MM.1S (cell line): ENCODE measurements at regions not wholly inside any gene's neighbourhood (a gene's known extent, or its start where the extent isn't known, plus 50 kb on each side); places are given as distances from the start of the nearest gene placed in this dataset.

Experiments
- DNase-seq: peaks from one replicate; pipeline ENCODE4 v3.0.0-alpha.2; 2015
- H2AFZ ChIP-seq: fragments of 300-600 bp; sonication (generic); 2 replicates; pipeline ENCODE4 v1.6.0; 2016; ENCODE audit warnings: antibody characterized with exemption, low read length
- H3F3A ChIP-seq: fragments of 300-600 bp; sonication (generic); 2 replicates; pipeline ENCODE4 v1.6.1; 2016; ENCODE audit warnings: mild to moderate bottlenecking, antibody characterized with exemption, low read length, moderate library complexity, mixed read lengths; ENCODE audit not compliant: insufficient read depth
- H3K27ac ChIP-seq: fragments of 300-600 bp; sonication (generic); 2 replicates; pipeline ENCODE4 v1.5.1; 2016; ENCODE audit warnings: mild to moderate bottlenecking, low read length
- H3K27me3 ChIP-seq: fragments of 300-600 bp; sonication (generic); replicated peaks from 2 replicates; pipeline ENCODE4 v1.6.0; 2016; ENCODE audit warnings: low read length; ENCODE audit not compliant: insufficient read depth
- H3K36me3 ChIP-seq: fragments of 300-600 bp; sonication (generic); replicated peaks from 2 replicates; pipeline ENCODE4 v1.6.1; 2016; ENCODE audit warnings: mild to moderate bottlenecking, low read length, mixed read lengths; ENCODE audit not compliant: insufficient read depth
- H3K4me1 ChIP-seq: fragments of 300-600 bp; sonication (generic); 2 replicates; pipeline ENCODE4 v1.6.1; 2016; ENCODE audit warnings: low read length, mixed read lengths
- H3K4me2 ChIP-seq: fragments of 300-600 bp; sonication (generic); 2 replicates; pipeline ENCODE4 v1.6.0; 2016; ENCODE audit warnings: low read depth, low read length
- H3K4me3 ChIP-seq: fragments of 300-600 bp; sonication (generic); 2 replicates; pipeline ENCODE4 v1.5.1; 2016; ENCODE audit warnings: low read length, mixed read lengths
- H3K79me2 ChIP-seq: fragments of 300-600 bp; sonication (generic); 2 replicates; pipeline ENCODE4 v1.6.1; 2016; ENCODE audit warnings: mixed run types, low read length, mixed read lengths
- H3K9ac ChIP-seq: fragments of 300-600 bp; sonication (generic); 2 replicates; pipeline ENCODE4 v1.6.1; 2016; ENCODE audit warnings: low read length, mixed read lengths
- H3K9me2 ChIP-seq: fragments of 300-600 bp; sonication (generic); replicated peaks from 2 replicates; pipeline ENCODE4 v1.6.1; 2016; ENCODE audit warnings: mild to moderate bottlenecking, low read length, mixed read lengths; ENCODE audit not compliant: insufficient read depth
- H3K9me3 ChIP-seq: fragments of 300-600 bp; sonication (generic); replicated peaks from 2 replicates; pipeline ENCODE4 v1.6.1; 2016; ENCODE audit warnings: mild to moderate bottlenecking, low read length, mixed read lengths; ENCODE audit not compliant: insufficient read depth
- H4K20me1 ChIP-seq: fragments of 300-600 bp; sonication (generic); 2 replicates; pipeline ENCODE4 v1.6.1; 2016; ENCODE audit warnings: mild to moderate bottlenecking, low read length, moderate library complexity, mixed read lengths; ENCODE audit not compliant: insufficient read depth
- CTCF ChIP-seq: fragments of 300-600 bp; sonication (generic); IDR thresholded peaks from 2 replicates; pipeline ENCODE4 v1.5.1; 2016; ENCODE audit warnings: antibody characterized with exemption, low read length, mixed read lengths
- EZH2 ChIP-seq: fragments of 300-600 bp; sonication (generic); optimal IDR thresholded peaks from 2 replicates; pipeline ENCODE3; 2017; ENCODE audit warnings: low read depth, mild to moderate bottlenecking, antibody characterized with exemption, low read length, mixed read lengths
- EZH2phosphoT487 ChIP-seq: fragments of 300-600 bp; sonication (generic); IDR thresholded peaks from 2 replicates; pipeline ENCODE4 v1.6.1; 2018; ENCODE audit warnings: antibody characterized with exemption, low read length

DNA sequence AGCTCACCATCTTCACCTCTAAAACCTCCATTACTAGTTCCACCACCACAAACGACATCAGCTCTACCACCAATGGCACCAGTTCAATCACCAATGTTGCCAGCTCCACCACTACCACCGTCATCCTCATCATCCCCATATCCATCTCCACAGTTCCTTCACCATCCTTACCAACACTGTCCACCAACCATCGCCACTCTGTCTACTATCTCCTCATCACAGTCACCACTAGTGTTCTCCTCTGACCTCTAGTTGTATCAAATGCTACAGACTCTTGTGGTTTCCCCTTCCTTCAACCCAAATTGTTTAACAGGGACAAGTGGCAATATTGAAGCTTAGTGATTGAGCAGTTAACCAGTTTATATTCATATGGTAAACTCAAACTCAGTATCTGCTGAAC, 182.6 kb downstream of the CAAP1 start:
- Histone ChIP-seq H3K4me3 (no peak overlapping the region), H2AFZ (no peak overlapping the region), H3K9me3 (no peaks in the 10 kb centered on the region), H3K27ac (no peak overlapping the region), H3K27me3 (no peaks in the 10 kb centered on the region), H4K20me1 (no peaks in the 10 kb centered on the region), H3F3A (no peaks in the 10 kb centered on the region), H3K9ac (no peak overlapping the region), H3K4me1 (no peaks in the 10 kb centered on the region), H3K36me3 (no peaks in the 10 kb centered on the region), H3K4me2 (no peak overlapping the region), H3K79me2 (no peaks in the 10 kb centered on the region), H3K9me2 (no peaks in the 10 kb centered on the region)
- no peak for DNase-seq
- no peak for TF ChIP-seq EZH2
- TF ChIP-seq EZH2phosphoT487 = no peak
- TF ChIP-seq CTCF = no peak

- H3F3A ChIP-seq = no peaks in the 10 kb centered on the region
- no peaks in the 10 kb centered on the region for H3K9me2 ChIP-seq
- H3K27me3 ChIP-seq = no peaks in the 10 kb centered on the region
- H3K79me2 ChIP-seq = no peaks in the 10 kb centered on the region
- TF ChIP-seq CTCF (no peak), EZH2phosphoT487 (no peak), EZH2 (no peak)
- no peak for DNase-seq
- H4K20me1 ChIP-seq = no peaks in the 10 kb centered on the region
- no peaks in the 10 kb centered on the region for H3K36me3 ChIP-seq
- no peak overlapping the region for H3K4me3 ChIP-seq
- H3K4me2 ChIP-seq = no peak overlapping the region
- no peaks in the 10 kb centered on the region for H3K9me3 ChIP-seq
- no peaks in the 10 kb centered on the region for H3K4me1 ChIP-seq
- H3K9ac ChIP-seq = no peak overlapping the region
- no peak overlapping the region for H3K27ac ChIP-seq
- H2AFZ ChIP-seq = no peak overlapping the region
These were observed 186.4 kb downstream of the CAAP1 start for GRCh38 chr9:26706223-26706622.

- Histone ChIP-seq H3K9ac (no peak overlapping the region), H4K20me1 (no peaks in the 10 kb centered on the region), H3K79me2 (no peaks in the 10 kb centered on the region), H3K4me1 (no peaks in the 10 kb centered on the region), H3K4me3 (no peak overlapping the region), H3F3A (no peaks in the 10 kb centered on the region), H3K27ac (no peak overlapping the region), H3K9me3 (no peaks in the 10 kb centered on the region), H3K36me3 (no peaks in the 10 kb centered on the region), H3K4me2 (no peak overlapping the region), H3K27me3 (no peaks in the 10 kb centered on the region), H3K9me2 (no peaks in the 10 kb centered on the region), H2AFZ (no peak overlapping the region)
- no peak for DNase-seq
- TF ChIP-seq EZH2 = no peak
- TF ChIP-seq CTCF = no peak
- TF ChIP-seq EZH2phosphoT487 = no peak
These were observed 197.3 kb downstream of the CAAP1 start for GRCh38 chr9:26695298-26695622.
